KOPT-K1 (cell line): ENCODE measurements at regions not wholly inside any gene's neighbourhood (a gene's known extent, or its start where the extent isn't known, plus 50 kb on each side); places are given as distances from the start of the nearest gene placed in this dataset.
"Not testable (repeated sequence)": the region's sequence is repeated elsewhere in the genome, so short reads cannot be mapped to it uniquely, and the experiment has no call there.

Experiments used
- H3K27ac ChIP-seq: fragments of 200-600 bp; sonication (generic); 2 replicates; pipeline ENCODE4 v1.5.1; 2016; ENCODE audit warnings: antibody characterized with exemption, mild to moderate bottlenecking, low read depth, low read length; ENCODE audit not compliant: poor library complexity, severe bottlenecking
- H3K36me3 ChIP-seq: fragments of 200-600 bp; sonication (generic); 2 replicates; pipeline ENCODE4 v1.5.1; 2017; ENCODE audit warnings: antibody characterized with exemption, mild to moderate bottlenecking, low read length, moderate library complexity; ENCODE audit not compliant: insufficient read depth
- H3K9me3 ChIP-seq: fragments of 200-600 bp; sonication (generic); 2 replicates; pipeline ENCODE4 v1.5.1; 2017; ENCODE audit warnings: antibody characterized with exemption, low read length, mild to moderate bottlenecking; ENCODE audit not compliant: insufficient read depth, poor library complexity, severe bottlenecking

DNA sequence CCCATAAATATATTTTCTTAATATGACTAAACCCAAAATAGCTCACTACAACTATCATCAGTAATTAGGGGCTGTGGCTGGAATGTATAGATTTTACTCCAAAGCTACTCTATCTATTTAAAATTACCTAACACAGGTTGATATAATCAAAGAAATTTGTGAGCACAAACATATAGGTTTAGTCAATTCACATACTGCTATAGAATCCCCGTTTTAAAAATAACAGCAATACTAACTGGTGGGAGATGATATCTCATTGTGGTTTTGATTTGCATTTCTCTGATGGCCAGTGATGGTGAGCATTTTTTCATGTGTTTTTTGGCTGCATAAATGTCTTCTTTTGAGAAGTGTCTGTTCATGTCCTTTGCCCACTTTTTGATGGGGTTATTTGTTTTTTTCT lies 1434.9 kb upstream of the CELF2 start:
- not testable (repeated sequence) for H3K27ac ChIP-seq, H3K9me3 ChIP-seq, H3K36me3 ChIP-seq

- H3K36me3 ChIP-seq = no peaks in the 10 kb centered on the region
- no peak overlapping the region for H3K27ac ChIP-seq
- no peaks in the 10 kb centered on the region for H3K9me3 ChIP-seq
These were observed 1421.2 kb upstream of the CELF2 start for GRCh38 chr10:9596368-9596920.

GRCh38 chr10:9602998-9603397 lies 1414.7 kb upstream of the CELF2 start:
- Histone ChIP-seq H3K27ac (no peak overlapping the region), H3K36me3 (no peaks in the 10 kb centered on the region), H3K9me3 (no peaks in the 10 kb centered on the region)

DNA sequence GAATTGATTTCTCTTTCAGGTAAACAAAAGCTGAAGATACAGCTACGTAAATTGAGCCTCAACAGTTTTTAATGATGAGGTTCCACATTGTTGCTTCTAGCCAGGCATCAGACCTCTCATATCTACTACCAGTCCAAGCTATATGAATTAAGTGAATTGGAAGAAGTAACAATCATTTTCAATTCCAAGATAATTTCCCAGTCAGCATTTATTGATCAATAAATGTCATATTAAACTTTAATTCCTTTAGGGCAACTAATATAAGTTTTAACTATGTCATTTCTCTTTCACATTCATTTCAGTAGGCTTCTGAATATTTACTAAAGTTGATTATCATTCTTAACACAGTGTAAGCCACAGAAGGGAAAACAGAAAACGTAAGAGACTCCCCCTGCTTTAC lies 1413.7 kb upstream of the CELF2 start:
- Histone ChIP-seq H3K9me3 (no peaks in the 10 kb centered on the region), H3K36me3 (no peaks in the 10 kb centered on the region), H3K27ac (no peak overlapping the region)

DNA sequence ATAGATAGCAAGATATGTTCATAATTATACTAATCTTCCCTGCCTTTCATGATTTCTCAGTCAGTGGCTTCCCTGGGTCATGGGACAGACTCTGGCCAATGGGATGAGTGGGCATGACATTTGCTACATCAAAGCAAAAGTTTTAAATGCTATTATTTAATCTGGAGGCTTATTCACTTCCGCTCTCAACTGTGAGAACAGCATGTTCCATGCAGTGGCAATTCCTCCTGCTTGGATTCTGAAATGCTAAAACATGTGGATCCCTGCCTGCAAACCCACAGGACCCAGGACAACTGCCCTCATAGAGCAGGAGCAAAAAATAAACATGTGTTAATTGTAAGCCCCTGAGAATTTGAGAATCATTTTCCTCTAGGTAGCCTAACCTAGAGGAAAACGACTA lies 1412.4 kb upstream of the CELF2 start:
- Histone ChIP-seq H3K36me3 (no peaks in the 10 kb centered on the region), H3K9me3 (no peaks in the 10 kb centered on the region), H3K27ac (no peak overlapping the region)

GRCh38 chr10:9608602-9609001 lies 1409.1 kb upstream of the CELF2 start:
- H3K27ac ChIP-seq = no peak overlapping the region

DNA sequence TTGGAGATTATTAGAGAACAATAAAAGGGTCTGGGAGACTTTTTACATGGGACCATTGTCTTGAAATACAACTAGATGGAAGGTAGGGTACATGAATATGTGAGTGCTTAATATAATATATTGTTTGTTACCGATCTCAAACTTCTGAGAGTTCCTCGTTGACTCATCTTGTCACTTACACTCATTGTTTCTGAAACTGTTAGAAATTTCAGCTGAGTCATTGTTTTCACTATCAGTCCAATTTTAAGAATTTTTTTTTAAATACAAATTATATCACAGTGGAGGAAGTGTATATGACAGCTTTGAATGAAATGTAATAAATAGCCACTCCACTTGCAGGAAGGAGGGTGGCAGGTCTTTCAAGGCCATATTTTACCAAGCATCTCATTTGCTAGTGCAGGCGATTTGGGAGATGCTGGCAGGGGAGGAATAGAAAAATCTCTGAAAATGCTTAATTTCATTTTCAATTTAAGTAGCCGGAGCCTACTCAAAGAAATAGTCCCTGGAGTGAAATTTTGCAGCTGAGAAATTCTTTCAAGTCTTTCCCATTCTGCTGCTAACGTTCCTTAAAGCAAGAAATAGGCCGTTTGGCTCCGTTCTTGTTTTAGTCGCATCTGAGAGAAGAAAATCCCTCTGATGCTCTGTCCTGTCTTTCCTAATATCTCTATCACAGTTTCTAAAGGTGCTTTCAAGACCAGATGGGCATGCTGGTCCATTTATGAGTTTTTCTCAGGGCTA lies 1404.2 kb upstream of the CELF2 start:
- no peaks in the 10 kb centered on the region for H3K9me3 ChIP-seq
- H3K36me3 ChIP-seq = no peaks in the 10 kb centered on the region
- H3K27ac ChIP-seq = no peak overlapping the region

More at GRCh38 chr10:9608602-9609001, 1409.1 kb upstream of the CELF2 start:
- Histone ChIP-seq H3K9me3 (no peaks in the 10 kb centered on the region), H3K36me3 (no peaks in the 10 kb centered on the region)

DNA sequence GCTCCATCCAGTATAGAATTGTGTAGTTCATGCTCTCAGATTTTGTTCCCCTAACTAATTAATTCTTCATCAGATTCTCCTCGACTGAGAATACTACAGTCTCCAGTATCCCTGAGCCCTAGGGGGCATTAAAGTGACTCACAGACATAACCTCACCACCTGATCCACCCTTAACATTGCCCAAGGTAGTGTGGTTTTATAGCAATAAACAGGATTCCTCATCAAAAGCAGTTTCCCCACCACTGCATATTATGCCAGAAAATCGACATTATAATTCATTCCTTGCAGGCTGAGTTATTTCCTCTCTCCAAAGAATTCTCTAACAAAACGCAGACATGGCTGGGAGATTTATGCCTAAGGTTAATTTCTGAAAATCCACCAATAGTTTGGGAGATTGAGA lies 1402.5 kb upstream of the CELF2 start:
- Histone ChIP-seq H3K9me3 (no peaks in the 10 kb centered on the region), H3K27ac (no peak overlapping the region), H3K36me3 (no peaks in the 10 kb centered on the region)

GRCh38 chr10:9621216-9621615 lies 1396.5 kb upstream of the CELF2 start:
- H3K27ac ChIP-seq = no peak overlapping the region
- H3K36me3 ChIP-seq = no peaks in the 10 kb centered on the region
- H3K9me3 ChIP-seq = no peaks in the 10 kb centered on the region

DNA sequence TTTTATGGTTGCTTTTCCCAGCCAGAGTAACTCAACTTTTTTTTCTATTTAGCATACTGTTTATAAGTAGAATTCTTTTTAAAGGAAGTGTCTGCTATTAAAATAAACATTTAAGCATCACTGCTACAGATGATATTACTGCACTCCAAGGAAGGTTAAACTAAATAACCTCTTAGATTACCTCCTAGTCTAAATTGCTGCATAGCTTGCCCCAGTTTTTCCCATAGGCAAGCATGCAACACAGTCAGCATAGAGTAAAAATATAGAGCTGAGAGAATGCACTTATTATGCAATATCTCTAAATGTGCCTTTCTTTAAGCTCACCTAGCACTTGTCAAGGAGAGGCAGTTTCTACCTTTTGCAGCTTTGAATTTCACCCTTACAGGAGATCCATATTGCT lies 1392.4 kb upstream of the CELF2 start:
- Histone ChIP-seq H3K36me3 (no peaks in the 10 kb centered on the region), H3K27ac (no peak overlapping the region), H3K9me3 (no peaks in the 10 kb centered on the region)

DNA sequence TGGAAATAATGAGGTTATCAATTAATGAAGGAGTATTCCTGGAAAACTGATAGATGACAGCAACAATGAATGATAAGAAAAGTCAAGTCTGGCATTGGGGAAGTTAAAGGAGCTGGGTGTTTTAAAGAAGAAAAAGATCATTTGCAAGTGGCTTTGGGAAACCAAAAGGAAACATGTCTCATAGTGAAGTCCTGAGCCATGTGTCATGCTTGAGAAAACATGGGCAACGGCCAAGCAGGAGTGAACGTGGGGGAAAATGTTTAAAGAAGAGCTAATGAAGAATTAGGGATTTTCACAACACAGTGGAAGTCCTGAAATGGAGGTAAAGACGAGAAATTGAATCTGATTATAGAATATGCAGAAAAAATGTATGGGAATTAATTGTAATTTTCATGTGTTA lies 1383.2 kb upstream of the CELF2 start:
- H3K36me3 ChIP-seq = no peaks in the 10 kb centered on the region
- no peak overlapping the region for H3K27ac ChIP-seq
- H3K9me3 ChIP-seq = no peaks in the 10 kb centered on the region

GRCh38 chr10:9635691-9636090 lies 1382.0 kb upstream of the CELF2 start:
- Histone ChIP-seq H3K27ac (no peak overlapping the region), H3K9me3 (no peaks in the 10 kb centered on the region), H3K36me3 (no peaks in the 10 kb centered on the region)

DNA sequence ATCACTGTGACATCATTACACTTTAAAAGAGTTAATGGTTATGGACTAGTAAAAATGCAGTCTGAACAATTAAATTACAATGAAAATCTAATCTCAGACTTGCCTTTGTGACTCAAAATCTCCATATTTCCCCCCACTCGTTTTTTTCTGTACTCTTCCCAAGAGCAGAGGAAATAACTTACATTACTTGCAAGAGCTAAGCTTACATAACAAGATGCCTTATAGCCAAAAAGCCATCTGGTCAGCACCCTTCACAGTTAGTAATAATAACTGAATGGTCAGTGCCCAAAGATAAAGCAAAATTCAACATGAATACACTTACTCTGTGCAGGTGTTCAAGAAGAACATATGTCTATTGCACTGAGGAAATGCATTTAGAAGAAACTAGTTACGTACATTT lies 1381.5 kb upstream of the CELF2 start:
- H3K27ac ChIP-seq = no peak overlapping the region
- no peaks in the 10 kb centered on the region for H3K36me3 ChIP-seq
- no peaks in the 10 kb centered on the region for H3K9me3 ChIP-seq

- H3K27ac ChIP-seq = no peak overlapping the region
- H3K9me3 ChIP-seq = no peaks in the 10 kb centered on the region
- no peaks in the 10 kb centered on the region for H3K36me3 ChIP-seq
These were observed 1373.9 kb upstream of the CELF2 start for GRCh38 chr10:9643782-9644181.

GRCh38 chr10:9645404-9645803 lies 1372.3 kb upstream of the CELF2 start:
- no peaks in the 10 kb centered on the region for H3K36me3 ChIP-seq
- H3K27ac ChIP-seq = no peak overlapping the region
- no peaks in the 10 kb centered on the region for H3K9me3 ChIP-seq

DNA sequence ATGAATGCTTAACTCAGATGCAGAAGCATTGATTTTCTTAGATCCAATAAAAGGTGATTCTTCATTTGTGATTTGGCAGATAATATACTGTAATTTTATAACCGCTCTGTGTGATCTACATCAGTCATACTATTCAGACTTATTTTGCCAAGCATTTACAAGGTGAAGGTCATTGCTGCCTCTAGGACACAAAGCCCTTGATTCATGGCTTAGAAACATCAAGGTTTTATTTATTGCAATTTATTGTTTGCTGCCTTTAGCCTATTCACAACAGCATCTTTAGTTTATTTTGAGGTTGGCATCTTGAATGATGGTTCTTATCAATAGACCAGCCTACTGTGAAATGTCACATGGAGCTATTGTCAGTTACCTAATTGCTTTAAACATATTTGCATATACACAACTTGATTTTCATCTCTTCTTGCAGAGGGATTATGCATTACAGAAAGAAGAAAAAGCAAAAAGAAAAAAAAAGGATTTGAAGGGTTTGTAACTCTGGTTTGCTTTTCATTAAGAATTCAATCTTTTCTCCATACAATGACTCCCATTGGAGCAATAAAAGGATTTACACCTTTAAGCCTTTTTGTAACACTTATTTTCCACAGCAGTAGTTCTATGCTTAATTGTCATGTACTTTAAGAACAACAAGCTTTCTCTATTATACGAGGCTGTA lies 1371.6 kb upstream of the CELF2 start:
- Histone ChIP-seq H3K36me3 (no peaks in the 10 kb centered on the region), H3K9me3 (no peaks in the 10 kb centered on the region), H3K27ac (no peak overlapping the region)
